HTR-8/SVneo (cell line): ENCODE measurements at regions not wholly inside any gene's neighbourhood (a gene's known extent, or its start where the extent isn't known, plus 50 kb on each side); places are given as distances from the start of the nearest gene placed in this dataset.

Experiments used
- DNase-seq: peaks from one replicate; pipeline ENCODE4 v3.0.0; 2011; ENCODE audit warnings: low spot score, mixed read lengths; ENCODE audit not compliant: insufficient read length
- FAIRE-seq: peaks from 2 replicates; lab custom pipeline; 2011; peaks lifted over from hg19 to GRCh38; lab: Jason Lieb, UNC

DNA sequence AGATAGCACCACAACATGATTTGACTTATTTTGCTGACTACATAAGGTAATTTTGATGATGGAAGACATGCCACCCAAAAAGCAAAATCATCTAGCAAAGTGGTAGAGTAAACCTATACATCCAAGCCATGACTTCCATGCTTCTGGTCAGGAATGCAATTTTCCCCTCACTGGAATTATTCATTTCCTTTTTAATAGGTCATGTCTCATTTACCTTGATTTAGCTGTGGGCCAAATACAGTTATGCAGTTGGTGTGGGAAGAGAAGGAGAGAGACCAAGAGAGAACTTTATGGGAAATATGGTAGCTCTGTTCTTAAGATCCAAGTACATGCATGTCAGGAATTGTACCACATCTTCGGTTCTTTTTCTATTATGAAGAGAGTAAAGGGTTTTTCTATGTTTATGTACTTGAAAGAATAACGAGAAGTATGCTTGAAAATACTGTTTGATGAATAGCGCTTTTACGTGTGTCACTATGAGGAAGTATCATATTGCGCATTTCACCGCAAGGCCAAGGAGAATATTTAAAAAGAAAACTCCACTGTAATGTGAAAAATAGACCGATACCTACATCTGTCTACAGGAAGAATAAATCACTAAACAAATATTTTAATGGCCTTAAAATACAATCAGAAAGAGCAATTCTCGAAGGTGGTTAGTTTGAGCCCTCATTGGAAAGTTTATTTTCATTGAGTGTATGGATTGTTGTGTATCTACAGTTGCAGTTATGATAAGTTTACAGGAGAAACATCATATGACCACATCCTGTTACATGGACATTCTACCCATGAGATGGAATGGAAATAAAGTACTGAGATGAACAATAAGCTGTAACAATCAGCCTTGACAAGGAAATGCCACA lies 134.0 kb downstream of the FOXD1 start:
- DNase-seq, result no peak
- peak; percentile 55 for FAIRE-seq

DNA sequence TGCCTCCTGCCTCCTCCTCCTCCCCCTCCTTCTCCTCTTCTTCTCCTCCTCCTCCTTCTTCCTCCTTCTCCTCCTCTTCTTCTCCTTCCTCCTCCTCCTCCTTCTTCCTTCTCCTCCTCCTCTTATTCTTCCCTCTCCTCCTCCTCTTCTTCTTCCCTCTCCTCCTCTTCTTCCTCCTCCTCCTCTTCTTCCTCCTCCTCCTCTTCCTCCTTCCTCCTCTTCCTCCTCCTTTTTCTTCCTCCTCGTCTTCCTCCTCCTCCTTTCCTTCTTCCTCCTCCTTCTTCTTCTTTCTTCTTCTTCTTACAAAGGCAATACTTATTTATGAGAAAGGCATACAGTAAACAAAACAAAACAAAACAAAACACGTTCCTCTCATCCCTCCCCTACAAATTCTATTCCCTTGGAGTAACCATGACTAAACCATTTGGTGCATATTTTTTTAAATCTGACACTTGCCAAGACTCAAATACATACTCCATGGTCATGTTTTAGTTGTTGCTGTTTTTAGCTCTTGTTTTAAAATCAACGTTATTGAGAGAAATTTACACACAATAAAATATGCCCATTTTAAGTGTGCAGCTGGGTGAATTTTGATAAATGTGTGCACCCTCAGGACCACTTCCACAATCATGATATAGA lies 135.6 kb downstream of the FOXD1 start:
- FAIRE-seq (no peak), DNase-seq (no peak)

DNA sequence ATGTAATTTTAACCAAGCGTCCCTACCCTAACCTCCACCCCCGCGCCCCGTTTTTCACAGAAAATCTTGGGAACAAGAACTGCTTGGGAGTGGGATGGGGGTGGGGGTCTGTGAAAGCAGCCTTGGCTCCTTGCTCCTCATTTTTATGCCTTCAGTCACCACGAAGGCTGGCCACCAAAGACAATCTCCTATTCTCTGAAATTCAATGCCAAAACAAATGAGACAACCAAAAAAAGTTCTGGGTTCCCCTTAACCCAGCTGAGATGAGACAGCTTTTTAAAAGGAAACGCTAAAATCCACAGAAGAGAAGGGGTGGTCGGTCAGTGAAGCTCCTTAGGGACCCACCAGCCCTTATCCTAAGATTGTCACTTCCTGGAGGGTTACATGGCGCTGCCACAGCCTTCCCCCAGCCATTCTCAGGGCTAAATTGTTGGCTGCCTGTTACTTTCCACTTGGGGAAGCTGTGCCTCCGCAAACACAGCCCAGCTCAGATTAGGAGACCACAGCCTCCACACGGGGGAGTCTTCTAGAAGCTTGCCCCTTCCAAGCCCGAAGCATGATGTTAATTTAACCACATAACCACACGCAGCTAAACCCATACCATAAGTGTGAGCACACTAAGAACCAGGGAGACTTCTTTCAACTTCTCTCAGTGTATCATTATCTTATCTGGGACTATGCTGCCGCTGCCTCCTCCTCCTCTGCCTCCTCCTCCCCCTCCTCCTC lies 136.3 kb downstream of the FOXD1 start:
- DNase-seq (no peak), FAIRE-seq (no peak)

DNA sequence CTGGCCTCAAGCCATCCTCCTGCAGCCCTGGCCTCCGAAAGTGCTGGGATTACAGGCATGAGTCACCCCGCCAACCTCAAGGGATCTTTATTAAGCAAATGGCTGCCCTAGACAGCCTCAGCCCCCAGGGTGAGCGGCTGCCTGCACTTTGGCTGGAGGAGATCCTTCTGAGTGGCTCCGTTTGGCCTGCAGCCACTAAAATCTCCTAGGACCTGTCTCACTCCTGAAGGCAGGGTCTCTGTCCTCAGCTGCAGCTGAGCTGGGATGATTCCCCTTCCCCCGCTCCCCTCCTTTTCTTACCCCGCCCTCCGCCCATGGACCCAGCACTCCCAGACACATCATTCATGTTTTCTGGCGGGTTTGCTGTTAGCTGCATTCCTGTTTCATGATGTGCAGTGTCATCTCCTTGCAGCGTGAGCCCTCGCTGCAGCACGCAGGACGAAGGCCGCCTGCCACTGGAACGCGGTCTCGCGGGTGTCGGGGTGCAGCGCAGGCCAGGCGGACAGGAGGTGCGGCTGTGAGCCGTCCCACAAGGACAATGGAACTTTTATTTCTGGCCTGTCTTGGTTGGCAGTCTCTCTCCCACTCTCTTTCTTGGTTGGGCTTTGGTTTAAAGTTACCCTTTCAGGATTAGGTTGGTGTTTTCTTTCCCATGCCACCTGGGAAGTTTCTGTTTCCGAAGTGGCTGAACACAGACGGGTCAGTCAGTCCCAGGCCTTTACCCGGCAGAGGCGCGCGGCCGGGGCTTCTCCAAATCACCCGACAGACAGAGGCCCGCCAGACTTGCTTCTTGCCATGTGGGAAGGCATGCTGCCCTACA lies 137.1 kb downstream of the FOXD1 start:
- DNase-seq (peak; percentile 78), FAIRE-seq (peak; percentile 97)

DNA sequence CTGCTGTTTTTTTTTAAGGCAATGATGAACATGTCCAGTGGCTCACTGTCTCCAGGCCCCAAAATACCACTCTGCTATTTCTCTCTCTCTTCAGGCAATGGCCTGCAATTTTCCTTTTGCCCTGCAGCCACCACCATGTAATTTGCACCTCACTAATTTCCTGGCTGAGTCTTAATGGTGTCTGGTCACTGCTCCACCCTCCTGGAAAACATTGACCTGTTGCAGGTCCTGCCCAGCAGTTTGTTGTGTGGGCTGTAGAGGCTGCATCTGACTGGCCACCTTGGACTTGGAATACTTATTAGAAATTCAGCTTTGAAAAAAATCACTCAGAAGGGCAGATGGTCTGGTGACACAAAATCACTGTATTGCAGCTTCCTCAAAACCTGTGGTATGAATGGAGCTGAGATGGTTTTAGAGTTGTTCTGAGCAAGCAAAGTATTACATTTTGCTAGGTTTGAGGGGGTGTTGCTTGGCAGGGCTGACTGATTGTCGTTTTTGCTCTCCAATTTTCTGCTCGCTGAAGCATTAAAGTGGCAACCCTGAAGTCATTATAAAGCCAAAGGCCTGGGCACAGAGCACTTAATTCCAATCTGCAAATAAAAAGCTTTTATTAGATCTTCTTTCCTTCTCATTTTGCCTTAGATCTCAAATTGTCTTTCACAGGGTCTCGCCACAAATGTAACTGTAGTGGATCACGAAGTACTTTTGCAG lies 134.8 kb downstream of the TMEM174 start:
- FAIRE-seq (no peak), DNase-seq (no peak)

DNA sequence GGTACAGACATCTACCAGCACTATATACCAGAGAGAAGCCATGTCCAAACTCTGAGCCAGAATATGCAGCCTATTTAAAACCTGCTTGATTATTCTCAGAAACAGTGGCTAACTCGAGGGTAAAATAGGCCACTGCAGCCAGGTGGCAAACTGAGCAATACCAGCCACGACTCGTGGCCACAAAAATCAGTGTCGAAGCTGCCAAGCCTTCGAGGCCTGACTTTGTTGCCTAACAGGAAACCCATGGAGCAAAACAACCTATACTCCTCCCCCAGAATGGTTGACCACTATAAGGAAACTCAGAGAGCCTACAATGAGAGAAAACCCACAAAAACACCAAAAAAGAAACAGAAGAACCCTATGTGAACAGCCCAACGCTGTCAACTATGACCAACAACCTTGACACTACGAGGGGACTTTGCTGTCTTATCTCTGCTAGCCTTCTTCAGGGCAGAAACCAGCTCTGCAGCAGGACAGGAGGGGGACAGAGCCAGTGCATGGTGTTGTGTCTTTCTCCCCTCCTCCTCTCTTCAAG lies 133.8 kb downstream of the TMEM174 start:
- no peak for DNase-seq
- FAIRE-seq, result no peak

DNA sequence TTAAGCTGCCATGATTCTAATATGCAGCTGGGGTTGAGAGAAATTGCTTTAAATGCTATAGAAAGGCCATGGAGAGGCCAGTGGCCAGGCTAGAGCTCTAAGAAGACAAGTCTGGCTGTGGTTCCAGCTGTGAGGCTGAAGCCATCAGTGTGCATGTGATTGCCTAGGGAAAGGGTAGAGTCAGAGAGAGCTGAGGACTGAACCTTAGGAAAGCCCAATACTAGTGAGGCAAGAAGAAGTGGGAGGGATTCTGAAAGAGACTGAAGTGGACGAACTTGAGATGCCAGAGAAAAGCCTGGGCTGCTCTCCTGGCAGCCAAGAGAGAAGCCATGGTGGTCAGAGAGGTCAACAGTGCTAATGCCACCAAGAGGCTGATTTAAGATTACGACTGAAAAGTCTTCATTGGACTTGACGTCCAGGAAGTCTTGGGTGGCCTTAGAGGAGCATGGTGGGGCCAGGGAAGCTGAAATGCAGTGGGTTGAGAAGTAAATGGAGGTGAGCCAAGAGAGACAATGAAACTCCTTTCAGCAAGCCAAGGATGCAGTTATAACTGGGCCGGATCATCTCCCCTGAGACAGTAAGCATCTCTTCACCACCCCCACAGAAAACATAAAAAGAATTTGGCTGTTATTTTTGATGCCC lies 133.2 kb downstream of the TMEM174 start:
- FAIRE-seq, result peak; percentile 13

DNA sequence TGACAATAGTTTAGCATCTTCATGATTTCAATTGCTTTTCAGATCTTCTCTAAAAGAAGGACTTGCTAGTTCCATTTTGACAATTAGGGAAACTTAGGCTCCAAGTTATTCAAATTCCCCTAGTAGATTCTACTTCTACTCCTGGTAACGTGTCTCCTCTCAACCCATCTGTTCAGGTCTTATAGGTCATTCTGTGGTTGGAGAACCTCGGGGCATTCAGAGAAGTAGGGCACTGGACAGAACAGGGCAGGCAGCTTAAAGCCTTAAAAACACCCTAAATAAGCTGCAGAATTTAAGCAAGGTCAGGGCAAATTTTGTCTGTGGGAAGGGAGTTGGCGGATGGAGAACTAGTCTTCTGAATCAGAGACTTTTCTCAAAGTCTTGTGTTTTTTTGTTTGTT lies 132.4 kb downstream of the TMEM174 start:
- FAIRE-seq (no peak), DNase-seq (no peak)

More for the DNA sequence above, 133.2 kb downstream of the TMEM174 start:
- no peak for DNase-seq

DNA sequence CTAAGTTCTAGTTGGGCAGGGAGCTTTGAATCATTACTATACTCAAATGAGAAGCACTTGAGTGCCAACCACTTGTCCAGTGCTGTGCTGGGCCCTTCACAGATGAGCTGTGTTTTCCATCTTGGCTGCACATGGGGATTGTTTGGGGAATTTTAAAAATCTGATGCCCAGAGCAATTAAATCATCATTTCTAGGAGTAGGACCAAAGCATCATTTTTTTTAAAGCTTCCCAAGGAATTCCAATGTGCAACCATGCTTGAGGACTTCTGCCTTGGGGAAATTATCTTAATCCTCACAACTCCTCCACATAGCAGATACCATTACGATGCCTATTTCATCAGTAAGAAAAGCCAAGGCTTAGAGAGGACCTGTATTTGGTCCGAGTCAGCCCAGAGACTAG lies 131.4 kb downstream of the TMEM174 start:
- FAIRE-seq (no peak), DNase-seq (no peak)

DNA sequence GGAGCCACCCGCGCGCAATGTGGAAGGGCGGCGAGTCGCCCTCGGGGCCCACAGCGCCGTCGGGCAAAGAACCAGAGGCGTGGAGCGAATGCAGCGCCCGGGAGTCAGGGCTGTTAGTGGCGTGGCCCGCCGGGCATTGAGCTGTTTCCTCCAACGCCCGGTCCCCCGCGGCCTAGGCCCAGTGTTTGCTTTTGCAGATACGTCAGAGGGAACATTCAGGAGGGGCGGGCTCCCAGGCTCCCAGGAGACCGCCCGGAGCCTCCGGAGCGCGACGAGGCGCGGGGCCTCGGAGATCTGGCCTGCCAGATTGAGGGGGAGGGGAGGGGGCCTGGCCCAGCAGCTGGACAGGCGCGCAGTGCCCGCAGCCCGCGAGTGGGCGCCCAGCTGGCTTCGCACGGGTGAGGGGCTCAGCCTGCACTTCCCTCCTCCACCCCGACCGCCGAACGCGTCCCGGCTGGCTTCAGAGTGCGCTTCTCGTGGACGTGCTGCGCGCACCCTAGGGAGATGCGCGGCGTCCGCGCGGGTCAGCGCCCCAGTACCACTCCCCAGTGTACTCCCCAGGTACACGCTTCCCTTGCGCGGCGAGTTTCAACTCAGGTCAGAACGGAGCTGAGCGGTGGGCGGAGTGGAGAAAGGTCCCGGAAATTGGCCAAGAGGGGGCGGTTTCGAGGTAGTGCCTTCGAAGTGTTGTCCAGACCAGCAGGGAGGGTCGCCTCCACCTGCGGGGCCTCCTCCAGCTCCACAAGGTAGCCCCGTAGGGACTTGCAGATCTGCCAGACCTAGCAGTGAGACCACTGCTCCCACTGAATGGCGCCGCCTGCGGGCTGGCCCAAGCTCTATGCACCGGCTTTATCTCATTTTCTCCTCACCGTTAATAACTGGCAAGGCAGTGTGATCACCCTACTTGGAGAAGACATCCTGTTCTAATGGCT lies 130.4 kb downstream of the TMEM174 start:
- DNase-seq (no peak), FAIRE-seq (no peak)

DNA sequence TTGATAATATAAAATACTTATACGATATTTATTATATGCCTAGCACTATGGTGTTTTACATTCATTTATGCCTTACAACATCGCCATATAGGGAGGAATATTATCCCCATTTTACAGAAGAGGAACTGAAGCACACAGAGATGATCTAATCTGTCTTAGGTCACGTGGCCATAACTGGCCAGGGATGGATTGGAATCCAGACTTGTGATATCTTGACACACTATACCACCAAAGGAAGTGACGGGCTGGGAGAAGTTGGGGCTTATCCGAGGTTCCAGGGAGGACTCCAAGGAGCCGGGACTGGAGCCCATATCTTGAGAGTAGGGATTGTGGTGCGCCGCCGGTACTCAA lies 129.8 kb downstream of the TMEM174 start:
- DNase-seq, result no peak
- no peak for FAIRE-seq

DNA sequence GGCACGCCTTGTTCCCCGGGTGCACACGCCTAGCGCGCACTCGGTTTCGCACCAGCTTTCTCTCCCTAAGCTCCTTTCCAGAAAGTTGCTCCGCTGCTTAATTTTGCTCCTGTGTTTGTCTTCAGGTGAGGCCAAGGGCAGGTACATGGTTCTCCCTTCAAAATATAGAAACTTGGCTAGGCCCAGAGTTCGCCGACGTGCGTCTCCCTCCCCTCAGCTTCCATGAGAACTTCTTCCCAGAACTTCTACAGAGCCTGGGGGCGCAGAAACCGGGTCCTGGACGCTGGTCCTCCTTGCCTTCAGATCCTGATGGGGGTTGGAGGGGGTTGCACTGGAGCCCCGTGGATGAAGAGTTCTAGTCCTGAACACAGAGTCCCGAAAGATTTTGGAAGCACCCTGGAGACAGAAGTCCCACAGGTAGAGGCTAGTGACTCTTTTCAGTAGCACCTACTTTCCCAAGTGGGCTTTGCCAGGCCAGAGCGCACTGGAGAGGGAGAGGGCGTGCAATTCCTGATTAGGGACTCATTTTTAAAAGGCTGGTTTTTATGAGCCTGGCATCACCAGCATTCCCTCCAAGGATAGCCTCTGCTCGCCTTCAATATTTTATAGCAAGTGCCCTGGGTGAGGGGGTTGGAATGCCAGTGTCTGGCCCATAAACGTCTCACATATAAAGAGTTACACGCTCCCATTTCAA lies 128.4 kb downstream of the TMEM174 start:
- no peak for FAIRE-seq
- no peak for DNase-seq

DNA sequence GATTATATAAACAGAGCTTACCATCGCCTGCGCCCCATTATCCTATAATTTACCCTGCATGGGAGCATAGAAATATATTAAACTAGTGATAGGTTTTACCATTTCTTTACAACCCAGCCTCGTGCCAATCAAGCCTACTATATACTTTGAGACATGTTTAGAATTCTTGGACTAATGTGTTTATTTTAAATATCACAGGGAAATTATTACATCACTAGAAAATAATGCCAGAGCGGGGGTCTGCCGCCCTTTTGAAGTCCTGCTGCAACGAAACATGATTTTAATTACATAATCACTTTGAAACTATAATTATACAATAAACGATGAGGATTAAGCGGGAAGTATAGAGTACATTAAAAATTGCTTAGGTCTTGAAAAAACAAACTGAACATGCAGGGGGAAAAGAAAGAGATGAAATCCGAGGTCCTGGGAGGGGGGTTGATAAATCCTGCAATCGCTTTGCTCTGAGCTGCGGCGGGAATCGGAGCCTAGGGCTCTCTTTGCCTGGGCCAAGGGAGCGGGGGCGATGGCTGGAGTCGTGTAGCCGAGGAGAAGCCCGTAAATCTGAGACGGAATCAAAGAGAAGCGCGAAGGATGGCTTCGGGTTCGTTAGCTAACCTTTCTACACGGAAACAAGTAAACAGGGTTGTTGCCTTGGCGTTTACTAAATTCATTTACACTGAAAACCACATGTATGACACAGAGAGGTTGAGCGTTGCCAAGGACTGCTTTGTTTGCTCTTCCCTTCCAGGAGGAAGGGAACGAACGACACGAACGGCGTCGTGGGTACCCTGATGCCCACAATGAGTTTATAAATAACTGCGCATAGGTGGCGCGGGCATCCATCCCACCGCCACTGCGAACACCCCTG lies 127.6 kb downstream of the TMEM174 start:
- no peak for FAIRE-seq
- no peak for DNase-seq

DNA sequence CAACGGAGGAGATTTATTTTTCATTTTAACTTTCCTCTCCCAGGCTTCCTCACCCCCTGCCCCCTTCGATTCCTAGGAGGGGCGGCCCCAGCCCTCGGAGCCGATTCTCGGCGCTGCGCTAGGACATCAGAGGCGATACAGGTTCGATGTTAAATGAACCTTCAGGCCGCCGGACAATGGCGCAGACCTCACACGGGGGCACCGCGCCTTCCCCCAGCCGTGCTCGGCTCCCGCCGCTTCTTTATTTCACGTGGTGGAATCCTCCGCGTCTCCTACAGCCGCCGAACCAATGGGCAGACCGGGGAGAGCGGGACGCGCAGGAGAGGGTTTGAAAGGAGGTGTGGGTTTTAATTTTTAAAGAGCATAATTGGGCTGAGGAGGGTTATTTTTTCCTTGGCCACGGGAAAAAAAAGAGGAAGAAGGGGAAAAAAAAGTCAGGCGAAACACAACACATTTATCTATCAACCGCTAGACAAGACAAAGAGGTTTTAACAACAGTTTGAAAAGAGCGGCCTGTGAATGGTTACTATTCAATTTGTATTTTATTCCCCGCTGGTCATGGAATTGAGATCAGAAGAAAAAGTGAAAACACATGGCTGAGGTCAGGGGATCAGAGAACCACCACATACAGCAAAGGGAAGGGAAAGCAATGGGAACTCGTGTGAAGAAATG lies 126.8 kb downstream of the TMEM174 start:
- no peak for FAIRE-seq

DNA sequence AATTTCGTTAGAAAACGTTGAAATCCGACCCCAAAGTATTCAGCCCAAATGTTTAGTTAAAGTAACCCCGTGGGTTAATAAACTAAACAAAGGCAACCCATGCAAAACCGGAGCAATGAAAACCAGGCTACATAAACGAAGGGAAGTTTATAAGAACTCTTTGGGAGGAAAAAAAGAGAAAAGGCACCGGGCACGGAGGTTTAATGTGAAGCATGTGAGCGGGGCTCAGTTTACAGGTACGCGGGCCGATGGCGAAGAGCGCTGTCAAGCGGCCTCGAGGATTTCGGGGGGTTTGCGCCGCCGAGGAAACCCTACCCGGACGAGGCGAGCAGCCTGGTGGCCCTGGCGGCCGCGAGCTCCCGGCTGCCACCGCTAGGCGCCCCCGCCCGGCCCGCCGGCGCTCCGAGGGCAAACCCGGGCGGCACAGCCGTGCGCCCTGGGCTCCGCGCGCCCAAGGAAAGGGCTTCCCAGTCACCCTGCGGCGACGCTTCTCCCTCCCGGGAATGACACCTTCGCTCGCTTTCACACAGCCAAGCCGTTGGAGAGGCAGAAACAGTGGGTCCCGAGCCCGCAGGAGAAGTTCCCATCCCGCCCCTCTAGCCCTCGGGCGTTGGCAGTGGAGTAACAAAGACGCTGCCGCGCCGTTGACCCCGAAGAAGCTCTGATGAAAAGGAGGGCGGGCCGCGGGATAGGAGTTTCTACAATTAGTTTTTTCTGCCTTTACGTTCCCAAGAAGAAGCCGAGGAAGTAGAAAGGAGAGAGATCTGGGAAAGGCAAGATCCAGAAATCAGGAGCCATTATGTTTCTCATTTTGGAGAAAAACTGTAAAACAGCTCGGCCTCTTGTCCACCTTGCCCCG lies 126.0 kb downstream of the TMEM174 start:
- peak; percentile 59 for DNase-seq
- FAIRE-seq, result no peak

More for the DNA sequence above, 126.8 kb downstream of the TMEM174 start:
- no peak for DNase-seq
